Neural cell (in vitro differentiated cells): ENCODE measurements at regions not wholly inside any gene's neighbourhood (a gene's known extent, or its start where the extent isn't known, plus 50 kb on each side); places are given as distances from the start of the nearest gene placed in this dataset.
"Not testable (repeated sequence)": the region's sequence is repeated elsewhere in the genome, so short reads cannot be mapped to it uniquely, and the experiment has no call there.

Experiments used
- H2AFZ ChIP-seq: fragments of 200-600, 300-800 bp; sonication (generic), shearing (Covaris generic); 2 replicates; pipeline ENCODE4 v1.6.0; 2014; ENCODE audit warnings: low read depth, mild to moderate bottlenecking, antibody characterized with exemption, low read length, moderate library complexity
- H3F3A ChIP-seq: fragments of 200-600 bp; shearing (Covaris generic); 2 replicates; pipeline ENCODE4 v1.6.1; 2016; ENCODE audit warnings: mild to moderate bottlenecking, moderate library complexity, mixed read lengths, antibody characterized with exemption, low read length; ENCODE audit not compliant: insufficient read depth, poor library complexity, severe bottlenecking
- H3K27ac ChIP-seq: fragments of 200-600, 300-800 bp; sonication (generic), shearing (Covaris generic); 2 replicates; pipeline ENCODE4 v1.5.1; 2014; ENCODE audit warnings: mild to moderate bottlenecking, low read length, moderate library complexity
- H3K27me3 ChIP-seq: fragments of 300-800, 200-600 bp; sonication (generic), shearing (Covaris generic); 2 replicates; pipeline ENCODE4 v1.6.0; 2014; ENCODE audit warnings: mild to moderate bottlenecking, low read depth, low read length, moderate library complexity; ENCODE audit not compliant: insufficient read depth
- H3K36me3 ChIP-seq: fragments of 300-800, 200-600 bp; sonication (generic), shearing (Covaris generic); 2 replicates; pipeline ENCODE4 v1.5.1; 2014; ENCODE audit warnings: mild to moderate bottlenecking, antibody characterized with exemption, low read length, moderate library complexity; ENCODE audit not compliant: insufficient read depth
- H3K4me2 ChIP-seq: fragments of 300-800, 200-600 bp; sonication (generic), shearing (Covaris generic); 2 replicates; pipeline ENCODE4 v1.6.0; 2014; ENCODE audit warnings: mild to moderate bottlenecking, low read length
- H3K4me3 ChIP-seq: fragments of 300-800, 200-600 bp; sonication (generic), shearing (Covaris generic); 2 replicates; pipeline ENCODE4 v1.5.1; 2014; ENCODE audit warnings: mild to moderate bottlenecking, low read length, moderate library complexity
- H3K79me2 ChIP-seq: fragments of 200-600 bp; shearing (Covaris generic); replicated peaks from 2 replicates; pipeline ENCODE4 v1.6.0; 2014; ENCODE audit warnings: mild to moderate bottlenecking, low read length, moderate library complexity; ENCODE audit not compliant: insufficient read depth
- H3K9ac ChIP-seq: fragments of 300-800, 200-600 bp; sonication (generic), shearing (Covaris generic); 2 replicates; pipeline ENCODE4 v1.6.1; 2016; ENCODE audit warnings: mild to moderate bottlenecking, low read length, mixed read lengths
- H3K9me2 ChIP-seq: fragments of 200-600 bp; shearing (Covaris generic); 2 replicates; pipeline ENCODE4 v1.6.1; 2016; ENCODE audit warnings: mild to moderate bottlenecking, low read length, mixed read lengths; ENCODE audit not compliant: insufficient read depth
- H3K9me3 ChIP-seq: fragments of 200-600, 300-800 bp; sonication (generic), shearing (Covaris generic); 2 replicates; pipeline ENCODE4 v1.6.1; 2016; ENCODE audit warnings: mild to moderate bottlenecking, mixed run types, low read length, moderate library complexity, mixed read lengths
- H4K20me1 ChIP-seq: fragments of 200-600 bp; shearing (Covaris generic); 2 replicates; pipeline ENCODE4 v1.6.1; 2016; ENCODE audit warnings: mild to moderate bottlenecking, mixed run types; ENCODE audit not compliant: insufficient read depth
- REST ChIP-seq: IDR thresholded peaks from 2 replicates; pipeline ENCODE4 v1.6.1; 2012; ENCODE audit warnings: borderline replicate concordance

GRCh38 chr9:42806674-42807073, 623.2 kb downstream of the SPATA31A6 start:
- H3K4me2 ChIP-seq, result not testable (repeated sequence)

DNA sequence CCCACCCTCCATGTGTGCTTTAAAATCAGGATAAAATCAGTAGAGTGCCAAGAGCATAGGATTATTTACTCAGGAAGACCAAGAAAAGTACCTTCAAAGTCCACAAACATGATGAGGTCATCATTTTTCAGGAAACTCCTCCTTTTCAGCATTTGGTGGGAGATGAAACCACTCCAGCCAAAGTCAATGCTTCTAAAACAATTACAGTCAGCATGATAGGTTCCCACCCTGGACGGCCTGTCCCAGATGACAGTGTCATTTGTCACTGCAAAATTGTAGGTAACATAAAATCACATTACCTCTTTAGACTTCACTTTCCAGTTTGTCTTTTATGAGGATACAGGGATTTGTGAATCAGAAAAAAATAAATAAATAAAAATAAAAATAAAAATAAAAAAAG, 638.0 kb downstream of the SPATA31A6 start:
- not testable (repeated sequence) for H3K9ac ChIP-seq, H3K79me2 ChIP-seq, H3K27ac ChIP-seq, H3K9me2 ChIP-seq, H3K4me3 ChIP-seq, H3K9me3 ChIP-seq, H3K4me2 ChIP-seq, H3F3A ChIP-seq, H2AFZ ChIP-seq, H4K20me1 ChIP-seq, H3K27me3 ChIP-seq, H3K36me3 ChIP-seq

More at GRCh38 chr9:42806674-42807073, 623.2 kb downstream of the SPATA31A6 start:
- peak; percentile 30 for TF ChIP-seq REST
- not testable (repeated sequence) for H3K36me3 ChIP-seq, H2AFZ ChIP-seq, H3F3A ChIP-seq, H3K79me2 ChIP-seq, H3K9ac ChIP-seq, H3K9me2 ChIP-seq, H4K20me1 ChIP-seq, H3K4me3 ChIP-seq, H3K9me3 ChIP-seq, H3K27me3 ChIP-seq, H3K27ac ChIP-seq

- not testable (repeated sequence) for H3F3A ChIP-seq, H3K9me3 ChIP-seq, H3K4me2 ChIP-seq, H3K36me3 ChIP-seq, H3K9me2 ChIP-seq, H2AFZ ChIP-seq, H4K20me1 ChIP-seq, H3K9ac ChIP-seq, H3K27ac ChIP-seq, H3K4me3 ChIP-seq, H3K27me3 ChIP-seq, H3K79me2 ChIP-seq
These were observed 664.7 kb downstream of the SPATA31A6 start for GRCh38 chr9:42848156-42848555.

DNA sequence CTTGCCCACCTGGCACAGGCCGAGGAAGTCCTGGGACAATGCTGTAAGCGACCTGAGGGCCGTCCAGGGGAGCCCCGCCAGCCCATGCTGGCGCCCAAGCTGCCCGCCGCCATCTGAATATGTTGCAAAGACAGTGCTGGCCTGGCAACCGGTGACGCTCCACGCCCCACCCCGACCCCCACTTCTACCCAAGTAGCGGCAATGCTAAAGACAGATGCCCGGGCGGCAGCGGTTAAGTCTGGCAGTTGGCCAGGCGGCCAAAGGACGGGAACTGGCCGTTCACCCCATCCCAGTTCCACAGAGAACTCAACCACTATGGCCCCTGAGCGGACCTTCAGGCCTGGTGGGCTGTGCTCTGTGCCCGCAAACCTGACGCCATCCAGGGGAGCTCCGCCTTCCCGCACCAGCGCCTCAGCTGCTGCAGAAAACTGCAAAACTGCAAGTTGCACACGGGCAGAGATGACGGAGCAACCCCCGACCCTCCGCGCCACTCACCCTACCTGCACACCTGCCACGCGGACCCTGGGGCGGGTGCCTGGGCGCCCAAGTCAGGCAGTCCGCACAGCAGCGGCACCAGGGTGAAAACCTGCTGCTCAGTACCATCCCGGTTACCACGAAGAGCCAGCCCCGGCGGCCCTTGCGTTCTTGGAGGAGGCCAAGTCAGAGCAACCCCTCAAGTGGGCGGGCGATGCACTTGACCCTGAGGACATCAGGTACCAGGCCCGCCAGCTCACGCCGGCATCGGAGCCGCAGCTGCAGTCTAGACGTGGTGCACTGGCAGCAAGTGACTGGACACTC, 667.6 kb downstream of the SPATA31A6 start:
- not testable (repeated sequence) for H3F3A ChIP-seq, H3K9ac ChIP-seq, H3K4me2 ChIP-seq, H3K79me2 ChIP-seq, H3K4me3 ChIP-seq, H2AFZ ChIP-seq, H3K9me2 ChIP-seq, H3K36me3 ChIP-seq, H4K20me1 ChIP-seq, H3K27me3 ChIP-seq, H3K27ac ChIP-seq, H3K9me3 ChIP-seq

DNA sequence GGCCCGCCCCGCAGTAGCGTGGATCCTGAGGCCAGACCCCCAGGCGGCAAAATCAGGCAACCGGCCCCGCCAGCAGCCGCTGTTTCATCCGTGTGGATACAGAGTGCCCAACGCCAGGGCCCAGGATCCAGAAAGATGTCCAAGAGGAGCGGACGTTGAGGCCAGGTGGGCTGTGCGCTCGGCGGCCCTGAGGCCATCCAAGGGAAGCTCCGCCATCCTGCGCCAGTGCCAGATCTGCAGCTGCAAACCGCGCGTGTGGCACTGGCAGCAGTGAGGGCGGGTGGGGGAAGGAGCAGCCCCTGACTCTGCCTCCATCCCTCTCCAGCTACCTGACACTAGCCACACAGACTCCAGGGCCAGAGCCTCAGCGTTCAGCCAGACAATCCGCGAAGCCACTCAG, 668.2 kb downstream of the SPATA31A6 start:
- not testable (repeated sequence) for H3K4me2 ChIP-seq, H3K9me2 ChIP-seq, H3K9ac ChIP-seq, H3K27me3 ChIP-seq, H3K9me3 ChIP-seq, H3F3A ChIP-seq, H3K79me2 ChIP-seq, H3K36me3 ChIP-seq, H3K27ac ChIP-seq, H2AFZ ChIP-seq, H4K20me1 ChIP-seq
- H3K4me3 ChIP-seq, result peak overlapping the region; percentile 53

GRCh38 chr9:42852133-42852930, 668.9 kb downstream of the SPATA31A6 start:
- not testable (repeated sequence) for H3K4me2 ChIP-seq

GRCh38 chr9:42860133-42860532, 676.7 kb downstream of the SPATA31A6 start:
- H3K4me3 ChIP-seq, H3F3A ChIP-seq, H3K4me2 ChIP-seq, H3K9me2 ChIP-seq, H3K9ac ChIP-seq, H3K36me3 ChIP-seq, H2AFZ ChIP-seq, H3K27ac ChIP-seq, H3K9me3 ChIP-seq, H3K27me3 ChIP-seq, H4K20me1 ChIP-seq, H3K79me2 ChIP-seq: not testable (repeated sequence)

More at GRCh38 chr9:42852133-42852930, 668.9 kb downstream of the SPATA31A6 start:
- H2AFZ ChIP-seq, H3K79me2 ChIP-seq, H3K27me3 ChIP-seq, H4K20me1 ChIP-seq, H3K9me3 ChIP-seq, H3K9me2 ChIP-seq, H3F3A ChIP-seq, H3K27ac ChIP-seq, H3K36me3 ChIP-seq, H3K9ac ChIP-seq: not testable (repeated sequence)
- peak overlapping the region; percentile 53 for H3K4me3 ChIP-seq
